ENCODE measurements at regions not wholly inside any gene's neighbourhood (a gene's known extent, or its start where the extent isn't known, plus 50 kb on each side); places are given as distances from the start of the nearest gene placed in this dataset.
A peak's percentile ranks its signal among the peaks of the same experiment; 100 is the strongest.

DNA sequence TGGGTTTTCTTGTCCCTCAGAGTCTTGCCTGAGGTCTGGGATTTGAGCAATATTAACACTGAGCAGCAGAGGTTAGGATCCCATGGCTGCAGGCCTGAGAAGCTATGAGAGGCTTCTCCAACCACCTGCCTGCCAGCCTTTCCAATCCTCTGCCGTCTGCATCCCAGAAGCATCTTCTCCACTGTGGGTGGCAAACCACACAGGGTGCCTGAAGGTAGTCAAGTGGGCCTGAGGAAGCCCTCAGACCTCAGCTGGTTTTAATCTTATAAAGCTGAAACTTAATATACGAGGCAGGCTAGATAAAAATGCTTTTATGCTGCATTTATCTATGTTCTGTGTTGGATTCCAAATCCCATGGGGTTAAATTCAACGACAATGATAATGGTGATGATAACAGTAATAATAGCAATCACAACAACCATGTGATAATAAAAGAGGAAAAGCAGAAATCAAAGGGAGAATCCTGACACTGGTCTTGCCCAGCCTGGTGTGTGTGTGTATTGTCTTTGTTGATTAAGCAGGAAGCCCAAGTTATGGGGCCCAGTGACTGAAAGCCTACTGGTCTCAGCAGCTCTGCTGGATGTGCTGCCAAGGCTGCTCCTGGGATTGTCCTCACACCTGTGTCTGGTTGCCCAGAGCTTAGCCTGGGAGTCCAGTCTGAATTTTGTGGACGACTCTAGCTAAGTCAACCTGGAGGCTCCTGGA is 59.7 kb upstream of the LDAH start (continued):
- TF ChIP-seq, protein P1, sequence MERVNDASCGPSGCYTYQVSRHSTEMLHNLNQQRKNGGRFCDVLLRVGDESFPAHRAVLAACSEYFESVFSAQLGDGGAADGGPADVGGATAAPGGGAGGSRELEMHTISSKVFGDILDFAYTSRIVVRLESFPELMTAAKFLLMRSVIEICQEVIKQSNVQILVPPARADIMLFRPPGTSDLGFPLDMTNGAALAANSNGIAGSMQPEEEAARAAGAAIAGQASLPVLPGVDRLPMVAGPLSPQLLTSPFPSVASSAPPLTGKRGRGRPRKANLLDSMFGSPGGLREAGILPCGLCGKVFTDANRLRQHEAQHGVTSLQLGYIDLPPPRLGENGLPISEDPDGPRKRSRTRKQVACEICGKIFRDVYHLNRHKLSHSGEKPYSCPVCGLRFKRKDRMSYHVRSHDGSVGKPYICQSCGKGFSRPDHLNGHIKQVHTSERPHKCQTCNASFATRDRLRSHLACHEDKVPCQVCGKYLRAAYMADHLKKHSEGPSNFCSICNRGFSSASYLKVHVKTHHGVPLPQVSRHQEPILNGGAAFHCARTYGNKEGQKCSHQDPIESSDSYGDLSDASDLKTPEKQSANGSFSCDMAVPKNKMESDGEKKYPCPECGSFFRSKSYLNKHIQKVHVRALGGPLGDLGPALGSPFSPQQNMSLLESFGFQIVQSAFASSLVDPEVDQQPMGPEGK (CRISPR knock-in tag; IDR thresholded peaks at IDR 0.05; ENCODE audit: borderline replicate concordance) = no peak
- TF ChIP-seq, protein P2, sequence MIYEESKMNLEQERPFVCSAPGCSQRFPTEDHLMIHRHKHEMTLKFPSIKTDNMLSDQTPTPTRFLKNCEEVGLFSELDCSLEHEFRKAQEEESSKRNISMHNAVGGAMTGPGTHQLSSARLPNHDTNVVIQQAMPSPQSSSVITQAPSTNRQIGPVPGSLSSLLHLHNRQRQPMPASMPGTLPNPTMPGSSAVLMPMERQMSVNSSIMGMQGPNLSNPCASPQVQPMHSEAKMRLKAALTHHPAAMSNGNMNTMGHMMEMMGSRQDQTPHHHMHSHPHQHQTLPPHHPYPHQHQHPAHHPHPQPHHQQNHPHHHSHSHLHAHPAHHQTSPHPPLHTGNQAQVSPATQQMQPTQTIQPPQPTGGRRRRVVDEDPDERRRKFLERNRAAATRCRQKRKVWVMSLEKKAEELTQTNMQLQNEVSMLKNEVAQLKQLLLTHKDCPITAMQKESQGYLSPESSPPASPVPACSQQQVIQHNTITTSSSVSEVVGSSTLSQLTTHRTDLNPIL (CRISPR knock-in tag; IDR thresholded peaks at IDR 0.05; ENCODE audit: low read depth) = no peak
- TF ChIP-seq BACH2 (CRISPR knock-in tag; IDR thresholded peaks at IDR 0.05; ENCODE audit: borderline replicate concordance) = no peak
- TF ChIP-seq RARB (CRISPR knock-in tag; IDR thresholded peaks at IDR 0.05) = no peak
- no peak for TF ChIP-seq GLIS3 (CRISPR knock-in tag; IDR thresholded peaks at IDR 0.05)
- peak; percentile 84 for TF ChIP-seq TCF4 (CRISPR knock-in tag; IDR thresholded peaks at IDR 0.05; ENCODE audit: borderline replicate concordance)
- TF ChIP-seq ZFP30 (CRISPR knock-in tag; IDR thresholded peaks at IDR 0.05) = no peak
- TF ChIP-seq ZC3H10 (CRISPR knock-in tag; IDR thresholded peaks at IDR 0.05) = no peak
- TF ChIP-seq CSDC2 (CRISPR knock-in tag; IDR thresholded peaks at IDR 0.05) = no peak
- TF ChIP-seq OSR1 (CRISPR knock-in tag; IDR thresholded peaks at IDR 0.05) = no peak

DNA sequence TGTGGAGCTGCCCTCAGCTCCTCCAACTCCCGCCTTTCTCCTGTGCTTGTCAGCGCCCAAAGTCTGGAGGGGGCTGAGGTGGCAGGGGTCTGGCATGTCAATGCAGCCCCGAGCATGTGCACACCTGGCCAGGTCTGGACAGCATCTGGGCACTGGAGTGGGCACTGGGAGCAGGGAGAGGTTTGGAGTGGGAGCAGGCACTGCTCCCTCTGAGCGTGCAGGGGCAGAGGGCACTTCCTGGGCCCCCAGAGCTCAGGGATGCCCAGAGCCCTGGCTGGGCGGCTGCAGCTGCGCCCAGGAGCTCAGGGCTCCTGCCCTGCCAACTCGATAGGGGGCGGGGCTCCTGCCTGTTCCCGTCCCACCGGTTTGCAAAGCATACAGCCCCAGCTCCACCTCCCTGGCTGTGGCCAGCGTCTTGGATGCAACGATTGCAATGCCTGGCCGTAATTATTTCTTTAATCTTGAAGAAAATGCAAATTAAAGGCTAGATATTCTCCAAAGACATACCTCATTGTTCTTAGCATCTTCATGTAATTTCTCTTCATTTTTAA is 57.4 kb upstream of the LDAH start:
- no peak for ATAC-seq

More for the DNA sequence above, 57.4 kb upstream of the LDAH start:
- TF ChIP-seq, protein P1 (CRISPR knock-in tag; IDR thresholded peaks at IDR 0.05; ENCODE audit: borderline replicate concordance) = no peak
- no peak for TF ChIP-seq OSR1 (CRISPR knock-in tag; IDR thresholded peaks at IDR 0.05)
- no peak for TF ChIP-seq SNAI2 (CRISPR knock-in tag; IDR thresholded peaks at IDR 0.05)
- TF ChIP-seq TCF4 (CRISPR knock-in tag; IDR thresholded peaks at IDR 0.05; ENCODE audit: borderline replicate concordance) = no peak
- no peak for TF ChIP-seq ZNF70 (CRISPR knock-in tag; IDR thresholded peaks at IDR 0.05)
- TF ChIP-seq ISL1 (CRISPR knock-in tag; IDR thresholded peaks at IDR 0.05) = no peak
- TF ChIP-seq, protein P3, sequence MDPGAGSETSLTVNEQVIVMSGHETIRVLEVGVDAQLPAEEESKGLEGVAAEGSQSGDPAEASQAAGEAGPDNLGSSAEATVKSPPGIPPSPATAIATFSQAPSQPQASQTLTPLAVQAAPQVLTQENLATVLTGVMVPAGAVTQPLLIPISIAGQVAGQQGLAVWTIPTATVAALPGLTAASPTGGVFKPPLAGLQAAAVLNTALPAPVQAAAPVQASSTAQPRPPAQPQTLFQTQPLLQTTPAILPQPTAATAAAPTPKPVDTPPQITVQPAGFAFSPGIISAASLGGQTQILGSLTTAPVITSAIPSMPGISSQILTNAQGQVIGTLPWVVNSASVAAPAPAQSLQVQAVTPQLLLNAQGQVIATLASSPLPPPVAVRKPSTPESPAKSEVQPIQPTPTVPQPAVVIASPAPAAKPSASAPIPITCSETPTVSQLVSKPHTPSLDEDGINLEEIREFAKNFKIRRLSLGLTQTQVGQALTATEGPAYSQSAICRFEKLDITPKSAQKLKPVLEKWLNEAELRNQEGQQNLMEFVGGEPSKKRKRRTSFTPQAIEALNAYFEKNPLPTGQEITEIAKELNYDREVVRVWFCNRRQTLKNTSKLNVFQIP (CRISPR knock-in tag; IDR thresholded peaks at IDR 0.05; ENCODE audit: borderline replicate concordance, low read depth) = no peak
- TF ChIP-seq, protein P4, sequence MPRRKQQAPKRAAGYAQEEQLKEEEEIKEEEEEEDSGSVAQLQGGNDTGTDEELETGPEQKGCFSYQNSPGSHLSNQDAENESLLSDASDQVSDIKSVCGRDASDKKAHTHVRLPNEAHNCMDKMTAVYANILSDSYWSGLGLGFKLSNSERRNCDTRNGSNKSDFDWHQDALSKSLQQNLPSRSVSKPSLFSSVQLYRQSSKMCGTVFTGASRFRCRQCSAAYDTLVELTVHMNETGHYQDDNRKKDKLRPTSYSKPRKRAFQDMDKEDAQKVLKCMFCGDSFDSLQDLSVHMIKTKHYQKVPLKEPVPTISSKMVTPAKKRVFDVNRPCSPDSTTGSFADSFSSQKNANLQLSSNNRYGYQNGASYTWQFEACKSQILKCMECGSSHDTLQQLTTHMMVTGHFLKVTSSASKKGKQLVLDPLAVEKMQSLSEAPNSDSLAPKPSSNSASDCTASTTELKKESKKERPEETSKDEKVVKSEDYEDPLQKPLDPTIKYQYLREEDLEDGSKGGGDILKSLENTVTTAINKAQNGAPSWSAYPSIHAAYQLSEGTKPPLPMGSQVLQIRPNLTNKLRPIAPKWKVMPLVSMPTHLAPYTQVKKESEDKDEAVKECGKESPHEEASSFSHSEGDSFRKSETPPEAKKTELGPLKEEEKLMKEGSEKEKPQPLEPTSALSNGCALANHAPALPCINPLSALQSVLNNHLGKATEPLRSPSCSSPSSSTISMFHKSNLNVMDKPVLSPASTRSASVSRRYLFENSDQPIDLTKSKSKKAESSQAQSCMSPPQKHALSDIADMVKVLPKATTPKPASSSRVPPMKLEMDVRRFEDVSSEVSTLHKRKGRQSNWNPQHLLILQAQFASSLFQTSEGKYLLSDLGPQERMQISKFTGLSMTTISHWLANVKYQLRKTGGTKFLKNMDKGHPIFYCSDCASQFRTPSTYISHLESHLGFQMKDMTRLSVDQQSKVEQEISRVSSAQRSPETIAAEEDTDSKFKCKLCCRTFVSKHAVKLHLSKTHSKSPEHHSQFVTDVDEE (CRISPR knock-in tag; IDR thresholded peaks at IDR 0.05) = no peak
- no peak for TF ChIP-seq ZFP30 (CRISPR knock-in tag; IDR thresholded peaks at IDR 0.05)
- TF ChIP-seq, protein P5, sequence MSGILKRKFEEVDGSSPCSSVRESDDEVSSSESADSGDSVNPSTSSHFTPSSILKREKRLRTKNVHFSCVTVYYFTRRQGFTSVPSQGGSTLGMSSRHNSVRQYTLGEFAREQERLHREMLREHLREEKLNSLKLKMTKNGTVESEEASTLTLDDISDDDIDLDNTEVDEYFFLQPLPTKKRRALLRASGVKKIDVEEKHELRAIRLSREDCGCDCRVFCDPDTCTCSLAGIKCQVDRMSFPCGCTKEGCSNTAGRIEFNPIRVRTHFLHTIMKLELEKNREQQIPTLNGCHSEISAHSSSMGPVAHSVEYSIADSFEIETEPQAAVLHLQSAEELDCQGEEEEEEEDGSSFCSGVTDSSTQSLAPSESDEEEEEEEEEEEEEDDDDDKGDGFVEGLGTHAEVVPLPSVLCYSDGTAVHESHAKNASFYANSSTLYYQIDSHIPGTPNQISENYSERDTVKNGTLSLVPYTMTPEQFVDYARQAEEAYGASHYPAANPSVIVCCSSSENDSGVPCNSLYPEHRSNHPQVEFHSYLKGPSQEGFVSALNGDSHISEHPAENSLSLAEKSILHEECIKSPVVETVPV (CRISPR knock-in tag; IDR thresholded peaks at IDR 0.05) = no peak
- TF ChIP-seq RARB (CRISPR knock-in tag; IDR thresholded peaks at IDR 0.05) = no peak
- TF ChIP-seq, protein P2 (CRISPR knock-in tag; IDR thresholded peaks at IDR 0.05; ENCODE audit: low read depth) = no peak
- TF ChIP-seq TOX (CRISPR knock-in tag; IDR thresholded peaks at IDR 0.05; ENCODE audit: borderline replicate concordance) = no peak
- no peak for TF ChIP-seq GLIS3 (CRISPR knock-in tag; IDR thresholded peaks at IDR 0.05)
- TF ChIP-seq ARNTL (CRISPR knock-in tag; IDR thresholded peaks at IDR 0.05; ENCODE audit: borderline replicate concordance, low read depth) = no peak
- TF ChIP-seq ZNF8 (CRISPR knock-in tag; IDR thresholded peaks at IDR 0.05) = no peak
- no peak for TF ChIP-seq ESRRG (CRISPR knock-in tag; IDR thresholded peaks at IDR 0.05)
- no peak for TF ChIP-seq ZC3H10 (CRISPR knock-in tag; IDR thresholded peaks at IDR 0.05)
- no peak for TF ChIP-seq BACH2 (CRISPR knock-in tag; IDR thresholded peaks at IDR 0.05; ENCODE audit: borderline replicate concordance)
